GM06990 (cell line): ENCODE measurements at regions not wholly inside any gene's neighbourhood (a gene's known extent, or its start where the extent isn't known, plus 50 kb on each side); places are given as distances from the start of the nearest gene placed in this dataset.

Source experiments
- DNase-seq: peaks from one replicate; pipeline ENCODE4 v3.0.0-alpha.2; 2011; ENCODE audit not compliant: insufficient read length; ENCODE audit errors: extremely low read depth
- H3K27me3 ChIP-seq: replicated peaks from 2 replicates; pipeline ENCODE4 v1.6.0; 2011; ENCODE audit warnings: low read length; ENCODE audit not compliant: control insufficient read depth, insufficient read depth
- H3K36me3 ChIP-seq: 2 replicates; pipeline ENCODE4 v1.5.1; 2011; ENCODE audit warnings: low read length; ENCODE audit not compliant: control insufficient read depth, insufficient read depth
- H3K4me3 ChIP-seq: replicated peaks from 2 replicates; pipeline ENCODE4 v1.5.1; 2011; ENCODE audit warnings: low read depth, mild to moderate bottlenecking, control low read depth, low read length
- TF ChIP-seq, protein P1 (sequence below): IDR thresholded peaks from 2 replicates; pipeline ENCODE4 v1.5.1; 2011; ENCODE audit warnings: low read length, control low read depth, mild to moderate bottlenecking, inconsistent platforms; ENCODE audit not compliant: insufficient read depth, poor library complexity, severe bottlenecking

- no peak for DNase-seq
Measured at GRCh38 chr6:43968110-43968965, 158.9 kb downstream of the MRPL14 start.

DNA sequence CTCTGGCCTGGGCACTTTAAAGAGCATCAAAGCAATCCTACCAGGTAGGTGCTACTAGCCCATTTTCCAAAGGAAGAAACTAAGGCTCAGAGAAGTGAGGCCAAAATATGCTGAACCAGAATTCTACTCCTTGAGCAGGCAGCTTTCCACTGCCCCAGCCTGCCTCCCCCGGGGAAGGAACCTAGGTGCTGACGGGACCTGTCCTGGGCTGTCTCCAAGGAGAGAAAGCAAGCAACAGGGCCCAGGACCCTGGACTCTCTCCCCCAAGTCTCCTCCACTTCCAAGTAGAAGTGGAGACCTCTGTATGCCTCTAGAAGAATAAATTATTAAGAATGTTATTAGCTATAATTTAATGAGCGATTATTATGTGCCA is 159.5 kb downstream of the MRPL14 start:
- DNase-seq: no peak
- H3K4me3 ChIP-seq: no peak overlapping the region
- 0 out of 2 replicates have a peak, but pooled peaks cover 1% of the 10 kb centered on the region for H3K27me3 ChIP-seq
- TF ChIP-seq, protein P1, sequence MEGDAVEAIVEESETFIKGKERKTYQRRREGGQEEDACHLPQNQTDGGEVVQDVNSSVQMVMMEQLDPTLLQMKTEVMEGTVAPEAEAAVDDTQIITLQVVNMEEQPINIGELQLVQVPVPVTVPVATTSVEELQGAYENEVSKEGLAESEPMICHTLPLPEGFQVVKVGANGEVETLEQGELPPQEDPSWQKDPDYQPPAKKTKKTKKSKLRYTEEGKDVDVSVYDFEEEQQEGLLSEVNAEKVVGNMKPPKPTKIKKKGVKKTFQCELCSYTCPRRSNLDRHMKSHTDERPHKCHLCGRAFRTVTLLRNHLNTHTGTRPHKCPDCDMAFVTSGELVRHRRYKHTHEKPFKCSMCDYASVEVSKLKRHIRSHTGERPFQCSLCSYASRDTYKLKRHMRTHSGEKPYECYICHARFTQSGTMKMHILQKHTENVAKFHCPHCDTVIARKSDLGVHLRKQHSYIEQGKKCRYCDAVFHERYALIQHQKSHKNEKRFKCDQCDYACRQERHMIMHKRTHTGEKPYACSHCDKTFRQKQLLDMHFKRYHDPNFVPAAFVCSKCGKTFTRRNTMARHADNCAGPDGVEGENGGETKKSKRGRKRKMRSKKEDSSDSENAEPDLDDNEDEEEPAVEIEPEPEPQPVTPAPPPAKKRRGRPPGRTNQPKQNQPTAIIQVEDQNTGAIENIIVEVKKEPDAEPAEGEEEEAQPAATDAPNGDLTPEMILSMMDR: no peak
- H3K36me3 ChIP-seq: no peaks in the 10 kb centered on the region

More at GRCh38 chr6:43968110-43968965, 158.9 kb downstream of the MRPL14 start:
- TF ChIP-seq, protein P1: no peak
- Histone ChIP-seq H3K36me3 (no peaks in the 10 kb centered on the region), H3K27me3 (0 out of 2 replicates have a peak, but pooled peaks cover 1% of the 10 kb centered on the region), H3K4me3 (no peak overlapping the region)

- DNase-seq: no peak
- no peaks in the 10 kb centered on the region for H3K36me3 ChIP-seq
- H3K27me3 ChIP-seq: 0 out of 2 replicates have a peak, but pooled peaks cover 1% of the 10 kb centered on the region
- TF ChIP-seq, protein P1: no peak
- no peak overlapping the region for H3K4me3 ChIP-seq
Measured at GRCh38 chr6:43966853-43967718, 160.2 kb downstream of the MRPL14 start.

DNA sequence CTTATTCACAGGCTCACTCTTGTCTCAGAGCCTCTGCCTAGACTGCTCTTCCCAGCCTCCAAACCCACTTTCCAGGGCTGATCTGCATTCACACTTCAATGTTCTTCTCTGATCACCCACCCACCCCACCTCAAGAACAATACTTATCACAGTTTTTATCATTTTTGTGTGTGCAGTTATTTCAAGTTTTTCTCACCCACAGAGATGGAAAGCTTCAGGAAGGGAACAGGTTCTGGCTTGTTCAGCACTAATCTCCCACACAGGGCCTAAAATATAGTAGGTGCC is 160.9 kb downstream of the MRPL14 start:
- H3K27me3 ChIP-seq: 0 out of 2 replicates have a peak, but pooled peaks cover 1% of the 10 kb centered on the region
- TF ChIP-seq, protein P1: no peak
- no peak overlapping the region for H3K4me3 ChIP-seq
- H3K36me3 ChIP-seq: no peaks in the 10 kb centered on the region
- DNase-seq: no peak

- TF ChIP-seq, protein P1: no peak
- H3K36me3 ChIP-seq: no peaks in the 10 kb centered on the region
- H3K4me3 ChIP-seq: no peak overlapping the region
- DNase-seq: no peak
- H3K27me3 ChIP-seq: 0 out of 2 replicates have a peak, but pooled peaks cover 1% of the 10 kb centered on the region
Measured at GRCh38 chr6:43965628-43966373, 161.5 kb downstream of the MRPL14 start.
